GM12873 (cell line): ENCODE measurements at regions not wholly inside any gene's neighbourhood (a gene's known extent, or its start where the extent isn't known, plus 50 kb on each side); places are given as distances from the start of the nearest gene placed in this dataset.

ENCODE experiments used
- CTCF ChIP-seq: IDR thresholded peaks from 2 replicates; pipeline ENCODE4 v1.5.1; 2012; ENCODE audit warnings: low read depth, mild to moderate bottlenecking, moderate library complexity, low read length, control low read depth; ENCODE audit not compliant: insufficient read depth; ENCODE audit errors: missing control alignments

DNA sequence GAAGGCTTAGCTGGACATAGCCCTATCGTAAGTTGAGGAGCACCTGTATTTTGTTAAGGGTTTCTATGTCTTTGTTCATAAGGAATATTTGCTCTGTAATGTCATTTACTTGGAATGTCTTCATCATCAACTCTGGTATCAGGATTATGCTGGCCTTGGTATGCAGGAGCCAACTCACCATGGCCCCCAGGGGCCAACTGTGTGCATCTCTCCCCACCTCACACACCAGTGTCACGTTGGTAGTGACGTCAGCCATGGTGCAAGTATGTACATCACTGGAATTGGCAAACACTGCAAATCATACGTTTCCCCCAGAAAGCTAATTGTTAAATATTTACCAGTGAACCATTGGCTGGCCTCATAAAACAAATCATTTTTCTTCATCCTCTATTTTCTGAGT, 70.8 kb downstream of the YTHDF1 start:
- no peak for TF ChIP-seq CTCF

DNA sequence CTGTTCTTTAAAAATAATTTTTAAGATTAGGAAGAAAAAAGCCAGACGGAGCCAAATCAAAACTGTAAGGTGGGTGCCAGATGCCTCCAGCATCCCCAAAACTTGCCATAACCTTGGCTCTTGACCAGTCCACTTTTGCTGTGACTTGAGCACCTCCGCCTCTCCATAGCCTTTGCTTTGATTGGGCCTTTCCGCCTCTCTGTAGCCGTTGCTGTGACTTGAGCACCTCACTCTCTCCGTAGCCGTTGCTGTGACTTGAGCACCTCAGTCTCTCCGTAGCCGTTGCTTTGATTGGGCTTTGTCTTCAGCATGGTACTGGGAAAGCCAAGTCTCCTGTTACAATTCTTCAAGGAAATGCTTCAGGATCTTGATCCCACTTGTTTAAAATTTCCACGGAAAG, 73.0 kb downstream of the YTHDF1 start:
- TF ChIP-seq CTCF, result no peak

GRCh38 chr20:63141531-63141930, 74.4 kb downstream of the YTHDF1 start:
- TF ChIP-seq CTCF, result no peak

DNA sequence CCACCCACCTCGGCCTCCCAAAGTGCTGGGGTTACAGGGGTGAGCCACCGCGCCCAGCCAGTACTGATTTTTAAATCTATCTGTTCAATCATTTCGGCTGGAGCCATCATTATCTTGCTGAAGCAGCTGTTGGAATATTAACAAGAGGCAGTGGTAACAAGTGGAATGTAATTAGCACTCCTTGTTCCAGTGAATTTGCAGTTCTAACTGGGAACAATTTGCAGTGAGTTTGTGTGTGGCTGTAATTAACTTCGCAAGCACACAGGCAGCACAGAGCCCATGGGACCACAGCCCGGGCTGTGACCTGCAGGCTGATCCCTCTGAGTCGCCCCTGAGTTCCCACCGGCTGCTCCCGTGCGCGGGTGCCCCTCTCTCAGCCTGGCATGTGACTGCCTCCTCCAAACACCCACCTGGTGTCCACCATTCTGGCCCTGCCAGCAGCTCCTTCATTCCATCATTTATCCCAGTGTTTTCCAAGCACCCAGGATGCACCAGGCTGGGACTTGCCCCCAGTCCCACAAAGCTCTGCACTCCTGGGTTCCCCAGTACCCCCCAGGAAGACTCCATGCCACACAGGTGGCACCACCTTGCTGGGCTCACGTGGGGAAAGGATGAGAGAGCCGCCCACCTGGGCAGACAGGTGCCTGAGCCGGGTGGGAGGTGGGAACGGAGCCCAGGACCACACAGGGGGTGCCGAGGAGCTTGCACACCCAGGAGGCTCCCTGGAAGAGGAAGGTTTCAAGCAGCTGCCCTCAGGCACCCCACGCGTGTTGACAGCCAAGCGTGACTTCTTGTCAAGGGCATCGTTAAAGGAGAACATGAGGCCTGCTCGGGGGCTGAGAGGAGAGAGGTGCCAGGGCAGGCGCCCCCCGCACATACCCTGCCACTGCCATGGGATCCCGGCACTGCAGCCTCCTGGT, 75.2 kb downstream of the YTHDF1 start:
- no peak for TF ChIP-seq CTCF

DNA sequence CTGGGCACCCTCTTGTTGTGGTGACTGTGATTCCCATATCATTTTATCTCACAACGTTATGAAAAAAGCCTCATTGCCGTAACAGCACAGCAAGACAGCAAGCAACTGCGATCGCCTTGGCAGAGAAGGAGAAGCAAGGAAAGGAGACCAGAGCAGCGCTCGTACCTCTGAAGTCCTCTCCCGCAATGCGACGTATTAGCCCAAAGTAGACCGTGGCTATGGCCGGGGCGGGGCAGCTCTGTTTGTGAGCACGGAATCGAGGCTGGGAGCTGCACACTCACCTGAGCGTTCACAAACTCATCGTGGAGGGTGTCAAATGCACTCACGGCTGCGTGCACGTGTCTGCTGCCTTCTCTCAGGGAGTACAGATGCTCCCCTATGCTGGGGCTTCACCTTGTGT, 76.1 kb downstream of the YTHDF1 start:
- no peak for TF ChIP-seq CTCF

DNA sequence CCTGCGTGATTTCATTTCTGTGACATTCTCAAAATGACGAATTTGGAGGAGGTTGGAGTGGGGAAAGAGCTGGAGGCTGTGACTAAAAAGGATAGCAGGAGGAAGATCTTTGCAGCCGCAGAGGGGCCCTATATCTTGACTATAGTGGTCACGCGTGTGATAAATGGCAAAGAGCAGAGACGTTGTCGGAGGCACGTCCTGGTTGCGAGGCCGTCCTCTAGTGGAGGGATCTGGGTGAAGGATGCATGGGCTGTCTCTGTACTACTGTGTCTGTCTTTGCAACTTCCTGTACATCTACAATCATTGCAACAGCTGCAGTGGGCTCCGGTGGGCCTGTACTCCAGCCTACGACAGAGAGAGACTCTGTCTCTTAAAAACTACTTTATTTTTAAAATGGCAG, 76.6 kb downstream of the YTHDF1 start:
- TF ChIP-seq CTCF, result no peak

- TF ChIP-seq CTCF, result no peak
Observed at GRCh38 chr20:63138855-63139341, 77.0 kb downstream of the YTHDF1 start.
